Osteoblast (primary cell): ENCODE measurements at regions not wholly inside any gene's neighbourhood (a gene's known extent, or its start where the extent isn't known, plus 50 kb on each side); places are given as distances from the start of the nearest gene placed in this dataset.

Source experiments
- DNase-seq: peaks from one replicate; pipeline ENCODE4 v3.0.0; 2011; ENCODE audit warnings: low spot score, mixed read lengths; ENCODE audit not compliant: insufficient read length; ENCODE audit errors: missing footprints
- H2AFZ ChIP-seq: 2 replicates; pipeline ENCODE4 v1.6.0; 2011; ENCODE audit warnings: mild to moderate bottlenecking, low read length
- H3K27ac ChIP-seq: 2 replicates; pipeline ENCODE4 v1.5.1; 2011; ENCODE audit warnings: mild to moderate bottlenecking, low read depth, low read length, moderate library complexity
- H3K27me3 ChIP-seq: 2 replicates; pipeline ENCODE4 v1.6.0; 2012; ENCODE audit warnings: mild to moderate bottlenecking, control low read depth, inconsistent platforms, low read length, moderate library complexity; ENCODE audit not compliant: insufficient read depth
- H3K36me3 ChIP-seq: 2 replicates; pipeline ENCODE4 v1.5.1; 2011; ENCODE audit warnings: mild to moderate bottlenecking, low read length, control low read depth, moderate library complexity; ENCODE audit not compliant: insufficient read depth
- H3K4me1 ChIP-seq: 2 replicates; pipeline ENCODE4 v1.5.1; 2011; ENCODE audit warnings: mild to moderate bottlenecking, low read length, control low read depth, moderate library complexity; ENCODE audit not compliant: insufficient read depth
- H3K4me2 ChIP-seq: 2 replicates; pipeline ENCODE4 v1.6.0; 2011; ENCODE audit warnings: mild to moderate bottlenecking, low read length; ENCODE audit not compliant: insufficient read depth
- H3K4me3 ChIP-seq: fragments of 200-600 bp; sonication (generic); 3 replicates; pipeline ENCODE4 v1.5.1; 2012; ENCODE audit warnings: mild to moderate bottlenecking, low read length, inconsistent platforms; ENCODE audit not compliant: insufficient read depth
- H3K79me2 ChIP-seq: 2 replicates; pipeline ENCODE4 v1.6.0; 2012; ENCODE audit warnings: mild to moderate bottlenecking, low read length, control low read depth, inconsistent platforms; ENCODE audit not compliant: insufficient read depth
- H3K9me3 ChIP-seq: 2 replicates; pipeline ENCODE4 v1.5.1; 2011; ENCODE audit warnings: low read depth, low read length, control low read depth
- H4K20me1 ChIP-seq: 2 replicates; pipeline ENCODE4 v1.6.0; 2012; ENCODE audit warnings: mild to moderate bottlenecking, low read length, control low read depth; ENCODE audit not compliant: insufficient read depth
- TF ChIP-seq, protein P1 (sequence below): IDR thresholded peaks from 2 replicates; pipeline ENCODE4 v1.5.1; 2011; ENCODE audit warnings: mild to moderate bottlenecking, low read depth, low read length, moderate library complexity; ENCODE audit errors: extremely low read depth

DNA sequence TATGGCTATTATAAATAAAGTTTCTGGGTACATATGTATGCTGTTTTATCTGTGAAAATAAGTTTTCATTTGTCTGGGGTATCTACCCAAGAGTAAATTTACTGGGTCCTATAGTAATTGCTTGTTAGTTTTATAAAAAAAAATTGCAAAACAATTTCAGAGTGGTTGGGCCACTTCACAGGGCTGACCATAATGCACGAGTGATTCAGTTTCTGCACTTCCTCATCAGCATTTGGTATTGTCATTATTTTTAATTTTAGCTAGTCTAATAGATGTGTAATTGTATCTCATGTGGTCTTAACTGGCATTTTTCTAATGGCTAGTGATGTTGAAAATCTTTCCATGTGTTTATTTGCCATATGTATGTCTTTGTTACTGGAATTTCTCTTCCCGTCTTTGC, 452.4 kb upstream of the AKR1E2 start:
- no peaks in the 10 kb centered on the region for H3K27me3 ChIP-seq
- no peaks in the 10 kb centered on the region for H3K36me3 ChIP-seq
- H3K4me3 ChIP-seq, result no peak overlapping the region
- H3K4me2 ChIP-seq, result no peak overlapping the region
- H3K79me2 ChIP-seq, result no peaks in the 10 kb centered on the region
- H2AFZ ChIP-seq, result no peak overlapping the region
- peaks cover 13% of the 10 kb centered on the region for H3K4me1 ChIP-seq
- no peaks in the 10 kb centered on the region for H3K9me3 ChIP-seq
- no peak for DNase-seq
- H4K20me1 ChIP-seq, result no peaks in the 10 kb centered on the region
- TF ChIP-seq, protein P1, sequence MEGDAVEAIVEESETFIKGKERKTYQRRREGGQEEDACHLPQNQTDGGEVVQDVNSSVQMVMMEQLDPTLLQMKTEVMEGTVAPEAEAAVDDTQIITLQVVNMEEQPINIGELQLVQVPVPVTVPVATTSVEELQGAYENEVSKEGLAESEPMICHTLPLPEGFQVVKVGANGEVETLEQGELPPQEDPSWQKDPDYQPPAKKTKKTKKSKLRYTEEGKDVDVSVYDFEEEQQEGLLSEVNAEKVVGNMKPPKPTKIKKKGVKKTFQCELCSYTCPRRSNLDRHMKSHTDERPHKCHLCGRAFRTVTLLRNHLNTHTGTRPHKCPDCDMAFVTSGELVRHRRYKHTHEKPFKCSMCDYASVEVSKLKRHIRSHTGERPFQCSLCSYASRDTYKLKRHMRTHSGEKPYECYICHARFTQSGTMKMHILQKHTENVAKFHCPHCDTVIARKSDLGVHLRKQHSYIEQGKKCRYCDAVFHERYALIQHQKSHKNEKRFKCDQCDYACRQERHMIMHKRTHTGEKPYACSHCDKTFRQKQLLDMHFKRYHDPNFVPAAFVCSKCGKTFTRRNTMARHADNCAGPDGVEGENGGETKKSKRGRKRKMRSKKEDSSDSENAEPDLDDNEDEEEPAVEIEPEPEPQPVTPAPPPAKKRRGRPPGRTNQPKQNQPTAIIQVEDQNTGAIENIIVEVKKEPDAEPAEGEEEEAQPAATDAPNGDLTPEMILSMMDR, result no peak
- H3K27ac ChIP-seq, result peak overlapping the region; percentile 58

DNA sequence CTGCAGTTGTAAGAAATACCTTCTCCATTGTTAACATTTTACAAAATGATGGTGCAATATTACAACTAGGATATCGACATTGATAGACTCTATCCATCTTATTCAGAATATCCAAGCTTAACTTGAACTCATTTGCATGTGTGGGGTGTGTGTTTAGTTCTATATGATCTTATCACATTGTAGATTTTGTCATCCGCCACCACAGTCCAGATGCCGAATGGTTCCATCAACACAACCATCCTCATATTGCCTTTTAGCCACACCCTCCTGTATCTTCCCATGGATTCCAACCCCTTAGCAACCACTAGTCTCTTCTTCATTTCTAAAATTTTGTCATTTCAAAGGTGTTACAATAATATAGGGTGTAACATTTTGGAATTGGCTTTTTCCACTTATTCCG, 452.9 kb upstream of the AKR1E2 start:
- H2AFZ ChIP-seq, result no peak overlapping the region
- H3K27me3 ChIP-seq, result no peaks in the 10 kb centered on the region
- peak overlapping the region; percentile 51 for H3K4me2 ChIP-seq
- no peak overlapping the region for H3K4me3 ChIP-seq
- DNase-seq, result no peak
- peak overlapping the region; percentile 58 for H3K27ac ChIP-seq
- H3K36me3 ChIP-seq, result no peaks in the 10 kb centered on the region
- H3K4me1 ChIP-seq, result peaks cover 13% of the 10 kb centered on the region
- no peaks in the 10 kb centered on the region for H4K20me1 ChIP-seq
- H3K79me2 ChIP-seq, result no peaks in the 10 kb centered on the region
- TF ChIP-seq, protein P1, result no peak
- H3K9me3 ChIP-seq, result no peaks in the 10 kb centered on the region

DNA sequence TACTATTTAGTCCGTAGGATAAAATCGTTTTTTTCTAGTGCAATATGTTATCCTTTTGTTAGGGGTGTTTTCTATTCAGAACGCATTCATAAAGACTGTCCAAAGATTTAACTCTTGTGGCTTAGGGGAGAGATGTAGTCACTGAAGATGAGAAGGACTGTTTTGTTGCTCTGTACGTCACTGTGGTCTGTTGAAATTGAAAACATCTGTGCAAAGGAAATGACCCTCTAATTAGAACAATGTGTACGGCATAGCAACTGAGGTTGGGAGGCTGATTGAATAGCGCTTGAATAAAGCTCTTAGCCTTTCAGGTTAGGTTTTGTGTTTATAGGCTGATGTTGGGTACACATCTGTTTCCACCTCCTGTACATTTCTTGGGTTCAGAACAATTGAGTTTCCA, 453.4 kb upstream of the AKR1E2 start:
- Histone ChIP-seq H3K79me2 (no peaks in the 10 kb centered on the region), H3K9me3 (no peaks in the 10 kb centered on the region), H3K36me3 (no peaks in the 10 kb centered on the region), H3K4me2 (peak overlapping the region; percentile 51), H3K4me1 (peaks cover 13% of the 10 kb centered on the region), H2AFZ (peak overlapping the region; percentile 43), H3K27ac (peak overlapping the region; percentile 70), H4K20me1 (no peaks in the 10 kb centered on the region), H3K4me3 (no peak overlapping the region), H3K27me3 (no peaks in the 10 kb centered on the region)
- no peak for DNase-seq
- TF ChIP-seq, protein P1, result no peak

DNA sequence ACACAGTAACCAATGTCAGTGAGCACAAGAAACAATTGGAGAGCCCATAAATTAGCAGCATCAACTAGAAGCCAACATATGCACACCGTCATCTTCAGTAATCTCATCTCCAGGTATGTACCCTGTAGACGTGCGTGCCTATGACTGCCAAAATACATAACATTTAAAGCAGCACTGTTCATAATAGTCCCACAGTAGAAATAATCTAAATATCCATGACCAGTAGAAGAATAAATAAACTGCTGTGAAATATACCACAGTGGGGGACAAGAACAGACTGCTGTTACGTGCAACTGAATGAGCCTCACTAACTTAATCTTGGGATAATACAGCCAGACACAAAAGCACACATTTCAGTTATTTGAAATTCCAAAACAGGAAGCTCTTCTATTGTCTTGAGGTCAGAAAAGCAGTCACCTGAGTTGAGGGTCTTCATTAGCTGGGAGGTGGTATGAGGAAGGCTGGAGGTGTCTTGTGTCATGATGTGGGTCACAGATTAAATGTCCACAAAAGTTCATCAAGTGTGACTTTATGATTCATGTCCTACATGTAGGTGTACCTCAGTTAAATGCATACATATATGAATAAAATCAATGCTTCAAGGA, 454.2 kb upstream of the AKR1E2 start:
- no peak for DNase-seq
- no peaks in the 10 kb centered on the region for H3K79me2 ChIP-seq
- TF ChIP-seq, protein P1, result no peak
- no peaks in the 10 kb centered on the region for H3K27me3 ChIP-seq
- no peaks in the 10 kb centered on the region for H4K20me1 ChIP-seq
- no peak overlapping the region for H3K4me3 ChIP-seq
- peaks cover 13% of the 10 kb centered on the region for H3K4me1 ChIP-seq
- no peak overlapping the region for H2AFZ ChIP-seq
- no peaks in the 10 kb centered on the region for H3K36me3 ChIP-seq
- no peaks in the 10 kb centered on the region for H3K9me3 ChIP-seq
- H3K27ac ChIP-seq, result peak overlapping the region; percentile 70
- no peak overlapping the region for H3K4me2 ChIP-seq
